ENCODE measurements at regions not wholly inside any gene's neighbourhood (a gene's known extent, or its start where the extent isn't known, plus 50 kb on each side); places are given as distances from the start of the nearest gene placed in this dataset.

DNA sequence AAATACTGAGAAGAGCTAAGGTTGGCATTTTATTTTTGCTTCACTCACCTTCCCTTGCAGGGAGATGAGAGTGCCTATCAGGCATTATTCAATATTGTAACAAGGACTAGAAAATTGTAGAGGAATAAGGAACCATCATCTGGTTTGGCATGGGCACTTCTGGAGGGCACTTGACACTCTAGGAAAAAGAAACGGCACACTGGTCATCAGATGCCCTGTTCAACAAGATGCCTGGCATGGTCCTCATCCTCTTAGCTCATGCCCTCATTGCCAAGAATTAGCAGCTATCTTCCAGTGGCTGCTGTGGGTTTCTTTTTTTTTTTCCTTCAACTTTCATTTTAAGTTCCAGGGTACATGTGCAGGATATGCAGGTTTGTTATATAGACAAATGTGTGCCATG, 95.1 kb upstream of the ESRRG start:
- DNase-seq (ENCODE audit: low read depth): no peak

DNA sequence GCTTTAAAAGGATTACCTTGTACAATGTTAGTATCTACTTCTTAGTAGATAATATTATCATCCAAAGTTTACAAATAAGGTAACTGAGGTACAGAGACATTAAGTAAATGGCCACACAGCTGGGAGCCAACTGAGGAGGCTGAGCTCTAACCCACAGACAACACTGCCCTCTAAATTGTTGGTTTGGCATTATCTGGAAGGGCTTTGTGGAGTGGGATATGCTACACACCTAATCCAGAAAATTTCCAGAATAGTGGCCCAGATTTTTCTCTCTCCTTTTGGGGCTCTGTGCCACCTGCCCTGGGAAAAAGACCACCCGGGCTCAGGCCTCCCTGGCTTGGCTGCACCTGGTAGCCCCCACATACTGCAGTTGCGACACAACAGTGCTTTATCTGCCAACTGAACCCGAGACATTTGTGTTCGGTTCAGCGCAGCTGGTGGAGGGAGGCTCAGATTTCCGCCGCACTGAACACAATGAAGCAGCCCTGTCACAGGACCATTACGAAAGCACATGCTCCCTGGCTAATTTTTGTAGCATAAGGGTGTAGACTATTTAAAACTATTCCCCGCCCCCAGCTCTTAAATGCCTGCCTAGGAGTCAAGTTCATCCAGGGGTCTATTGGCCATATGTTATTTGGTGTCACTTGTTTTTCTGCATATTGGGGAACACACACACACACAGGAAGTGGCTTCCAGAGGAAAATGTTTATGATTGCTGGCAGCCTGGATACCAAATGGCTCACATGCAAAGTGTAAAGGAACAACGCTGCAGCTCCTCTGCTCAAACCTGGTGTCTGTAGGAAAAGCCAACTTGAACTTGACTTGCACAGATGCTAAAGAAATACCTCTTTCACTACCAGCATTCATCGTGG, 92.3 kb upstream of the ESRRG start:
- DNase-seq (ENCODE audit: low read depth): no peak

DNA sequence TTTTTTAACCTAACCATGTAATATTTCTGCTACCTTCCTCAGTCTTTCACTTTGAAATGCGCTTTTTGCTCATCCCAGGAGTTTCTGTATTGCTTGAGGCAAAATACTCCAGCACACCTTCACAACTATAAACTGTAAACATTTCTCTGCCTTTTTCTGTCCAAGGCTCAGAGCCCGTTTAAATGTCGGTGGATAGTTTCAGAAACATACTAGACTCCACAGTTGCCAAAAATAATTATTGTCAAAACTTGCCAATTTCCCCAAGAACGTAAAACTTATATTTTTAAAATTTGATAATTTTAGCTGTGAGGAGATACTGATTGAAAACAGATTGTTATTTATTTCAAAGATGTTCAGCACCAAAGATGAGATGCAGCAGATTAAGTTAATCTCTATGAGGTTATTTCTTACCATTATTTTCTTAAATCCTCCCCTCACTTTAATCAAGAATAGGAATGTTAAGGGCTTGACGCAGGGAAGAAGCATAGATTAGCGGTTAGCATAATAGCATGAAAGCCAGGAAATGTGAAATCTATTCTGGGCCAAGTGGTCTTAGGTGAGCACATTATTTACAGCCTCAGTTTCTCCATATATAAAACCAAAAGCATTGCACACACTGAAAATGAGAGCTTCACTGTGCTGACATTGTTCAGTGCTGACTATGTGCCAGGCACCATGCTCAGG, 91.5 kb upstream of the ESRRG start:
- DNase-seq (ENCODE audit: low read depth): no peak

DNA sequence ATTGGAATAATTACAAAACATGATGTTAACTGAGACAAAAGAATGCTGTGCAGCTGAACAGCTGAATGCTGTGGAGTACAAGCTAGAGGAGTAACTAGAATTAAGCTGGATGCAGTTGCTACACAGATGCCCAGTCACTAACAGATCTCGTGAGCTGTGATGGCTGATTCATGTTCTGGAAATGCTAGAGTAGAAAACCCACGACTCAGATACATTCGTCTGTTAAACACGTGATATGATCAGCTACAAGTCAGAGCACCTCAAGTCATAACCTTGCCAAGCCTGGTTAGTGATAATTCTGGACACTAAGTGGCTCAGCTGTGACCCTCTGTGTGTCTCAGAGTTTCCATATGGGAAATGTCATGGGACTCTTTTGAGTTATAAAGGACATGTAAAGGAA, 89.7 kb upstream of the ESRRG start:
- DNase-seq (ENCODE audit: low read depth): no peak

DNA sequence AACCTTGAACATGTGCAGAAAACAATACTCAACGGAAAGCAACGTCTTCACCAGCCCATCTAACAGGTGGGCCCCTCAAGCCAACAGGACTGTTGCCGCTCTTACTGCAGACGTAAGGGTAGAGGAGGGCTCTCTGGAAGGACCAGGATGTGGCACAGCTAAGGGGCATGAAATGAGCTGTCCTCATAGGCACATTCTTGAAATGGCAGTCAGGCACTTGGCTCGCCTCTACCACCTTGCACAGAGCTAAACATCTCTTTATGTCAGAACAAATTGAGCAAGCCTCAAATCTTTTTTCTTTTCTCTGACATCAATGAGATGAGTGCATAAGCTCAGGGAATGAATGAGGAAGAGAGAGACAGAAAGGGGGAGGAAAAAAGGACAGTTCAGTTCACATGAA, 86.4 kb upstream of the ESRRG start:
- DNase-seq (ENCODE audit: low read depth): no peak

DNA sequence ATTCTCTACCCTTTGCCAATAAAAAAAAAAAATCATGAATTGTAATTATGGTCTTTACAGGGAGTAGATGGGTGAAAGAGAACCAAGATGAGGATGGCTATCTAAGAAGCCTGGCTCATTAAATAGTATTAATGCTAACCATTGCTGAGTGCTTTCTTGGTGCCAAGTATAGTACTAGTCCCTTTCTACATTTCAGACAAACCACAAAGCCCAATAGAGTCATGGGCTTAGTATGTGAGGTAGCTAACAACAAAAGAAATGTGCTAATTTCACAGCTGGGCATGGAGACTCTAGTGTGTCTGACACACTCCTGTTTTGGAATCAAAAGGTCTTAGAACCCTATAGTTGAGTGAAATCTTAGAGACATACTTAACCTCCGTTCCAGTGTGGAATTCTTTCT, 84.5 kb upstream of the ESRRG start:
- no peak for DNase-seq (ENCODE audit: low read depth)

DNA sequence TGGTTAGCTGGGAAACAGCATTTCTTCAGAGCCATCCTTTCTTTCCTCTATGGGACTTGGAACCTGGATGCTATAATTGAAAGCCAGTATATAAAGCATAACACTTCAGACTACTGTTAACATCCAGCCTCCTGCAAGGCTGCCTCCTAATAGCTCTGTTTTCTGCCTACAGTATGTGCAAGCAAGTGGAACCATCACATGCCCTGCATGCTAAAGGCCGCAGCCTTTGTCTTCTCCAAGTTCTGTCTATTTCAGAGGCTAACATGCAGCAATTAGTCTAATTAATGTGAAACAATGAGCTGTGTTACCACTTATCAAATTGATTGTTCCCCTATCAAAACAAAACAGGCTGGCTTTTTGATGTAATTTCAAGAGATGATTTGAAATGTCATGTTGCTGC, 82.7 kb upstream of the ESRRG start:
- no peak for DNase-seq (ENCODE audit: low read depth)

DNA sequence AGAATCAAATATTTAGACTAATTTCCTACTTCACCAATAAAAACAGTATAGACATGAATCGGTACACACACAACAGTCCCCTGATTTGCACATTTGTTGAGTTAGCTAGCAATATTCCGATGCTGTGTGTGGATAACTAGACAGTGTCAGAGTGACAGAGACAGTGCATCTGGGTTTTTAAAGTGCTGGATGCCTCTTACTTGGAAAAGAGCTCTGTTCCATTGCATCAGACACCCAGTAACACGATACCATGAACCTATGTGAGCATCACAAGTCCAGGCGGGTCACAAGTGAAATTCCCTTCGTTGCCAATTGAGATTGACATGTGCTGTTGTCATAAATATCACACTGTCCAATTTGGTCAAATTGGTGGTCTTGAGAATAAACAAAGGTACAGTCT, 82.0 kb upstream of the ESRRG start:
- peak; percentile 2 for DNase-seq (ENCODE audit: low read depth)

GRCh38 chr1:216804111-216804510, 80.9 kb upstream of the ESRRG start:
- DNase-seq (ENCODE audit: low read depth): no peak

DNA sequence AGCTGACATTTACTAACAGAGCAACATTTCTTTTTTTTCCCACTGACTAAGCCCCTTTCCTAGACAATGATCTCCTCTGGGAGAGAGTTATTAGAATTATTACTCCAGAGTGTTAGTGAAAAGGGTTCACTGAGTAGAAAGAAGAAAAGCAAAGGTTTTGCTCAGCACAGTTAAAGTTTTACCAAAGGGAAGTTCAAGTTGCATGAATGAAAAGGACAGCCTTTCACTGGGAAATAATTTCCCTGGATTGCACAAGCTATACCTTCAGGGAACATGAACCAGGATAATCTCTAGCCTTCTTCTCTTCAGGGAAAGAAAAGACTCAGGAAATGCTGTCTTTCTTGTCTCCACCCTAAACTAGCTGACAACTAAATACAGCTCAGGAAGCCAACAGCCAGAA, 71.4 kb upstream of the ESRRG start:
- DNase-seq (ENCODE audit: low read depth): no peak

DNA sequence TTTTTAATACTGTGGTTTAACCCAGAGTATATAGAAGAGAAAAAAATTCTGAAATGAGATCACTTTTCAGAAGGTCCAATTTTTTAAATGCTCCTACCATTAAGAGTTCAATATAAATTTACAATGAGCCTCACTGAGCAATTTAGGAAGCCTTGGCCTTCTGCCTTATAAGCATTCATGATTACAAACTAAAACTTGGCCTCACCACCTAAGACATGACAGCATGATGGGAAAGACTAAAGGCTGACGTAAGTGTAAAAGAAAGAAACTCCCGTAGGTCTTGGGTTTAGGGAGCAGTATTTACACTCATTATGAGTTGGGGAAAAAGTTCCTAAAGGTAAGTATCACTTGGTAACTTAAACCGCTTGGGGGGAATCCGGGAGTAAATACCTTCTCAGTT, 70.7 kb upstream of the ESRRG start:
- DNase-seq (ENCODE audit: low read depth): no peak

DNA sequence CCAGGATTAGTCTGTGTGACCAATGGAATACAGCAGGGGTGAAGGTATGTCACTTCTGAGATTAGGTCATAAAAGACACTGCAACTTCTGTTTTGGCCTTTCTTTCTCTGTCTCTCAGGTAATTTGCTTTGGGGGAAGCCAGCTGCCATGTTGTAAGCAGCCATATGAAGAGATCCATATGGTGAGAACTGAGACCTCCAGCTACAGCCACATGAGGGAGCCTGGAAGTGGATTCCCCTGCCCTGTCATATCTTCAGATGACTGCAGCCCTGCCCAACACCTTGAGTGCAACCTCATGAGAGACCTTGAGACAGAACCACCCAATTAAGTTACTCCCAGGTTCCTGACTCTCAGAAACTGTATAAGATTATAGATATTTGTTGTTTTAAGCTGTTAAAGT, 70.1 kb upstream of the ESRRG start:
- no peak for DNase-seq (ENCODE audit: low read depth)

- no peak for DNase-seq (ENCODE audit: low read depth)
These were observed 65.4 kb upstream of the ESRRG start for GRCh38 chr1:216788671-216789070.

DNA sequence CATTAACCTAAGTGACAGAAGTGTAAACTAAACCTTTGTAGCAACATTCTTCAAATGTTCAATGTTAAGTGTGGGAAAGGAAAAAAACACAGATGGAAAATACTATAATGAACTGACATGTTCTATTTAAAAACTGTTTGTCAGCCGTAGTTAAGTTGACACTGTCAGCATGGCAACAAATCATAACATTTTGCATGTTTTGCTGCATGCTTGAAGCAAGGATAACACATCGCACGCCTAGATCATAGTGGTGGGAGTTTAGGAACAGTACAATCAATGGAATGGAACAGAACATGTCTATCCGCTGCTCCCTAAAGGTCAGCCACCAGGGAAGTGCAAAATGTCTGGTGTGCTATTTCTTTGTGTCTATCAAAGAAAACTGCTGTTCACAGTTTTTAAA, 62.5 kb upstream of the ESRRG start:
- DNase-seq (ENCODE audit: low read depth): no peak

- DNase-seq (ENCODE audit: low read depth): no peak
These were observed 62.0 kb upstream of the ESRRG start for GRCh38 chr1:216785221-216785620.

GRCh38 chr1:216779686-216780085, 56.5 kb upstream of the ESRRG start:
- no peak for DNase-seq (ENCODE audit: low read depth)

DNA sequence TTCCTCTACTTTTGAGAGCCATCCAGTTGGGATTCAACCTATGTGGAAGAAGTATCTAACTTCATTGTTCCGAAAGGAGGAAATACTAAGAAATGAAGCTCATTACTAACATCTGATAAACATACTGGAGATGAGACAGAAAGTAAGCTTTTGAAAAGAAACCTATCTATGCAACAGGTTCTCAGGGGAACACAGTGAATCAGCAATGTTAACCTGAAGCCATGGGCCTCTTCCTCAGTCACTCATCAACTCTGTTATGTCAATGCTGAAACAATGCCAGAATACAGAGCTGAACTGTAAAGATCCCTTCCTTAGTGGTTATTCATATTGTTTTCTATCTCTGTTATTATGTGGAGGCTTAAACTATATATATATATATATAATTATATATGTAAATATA, 55.5 kb upstream of the ESRRG start:
- DNase-seq (ENCODE audit: low read depth): no peak

DNA sequence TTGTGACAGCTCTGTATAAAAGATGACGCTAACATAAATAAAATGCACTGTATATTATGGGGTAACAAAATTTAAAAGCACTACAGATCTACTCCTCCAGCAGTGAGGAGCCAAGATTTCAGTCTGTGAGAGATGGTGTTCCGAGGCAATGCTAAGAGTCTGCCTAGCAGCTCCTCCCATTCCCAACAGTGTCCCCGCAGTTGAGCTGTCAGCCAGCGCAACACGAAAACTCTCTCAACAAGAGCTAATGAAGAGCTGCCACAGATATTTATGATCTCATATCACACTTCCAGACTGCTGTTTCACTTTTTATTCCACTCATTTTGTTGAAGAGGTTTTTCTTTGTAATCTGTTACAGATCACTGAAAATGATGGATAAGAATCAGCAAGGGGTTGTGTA, 53.9 kb upstream of the ESRRG start:
- no peak for DNase-seq (ENCODE audit: low read depth)
